MM.1S (cell line): ENCODE measurements at regions not wholly inside any gene's neighbourhood (a gene's known extent, or its start where the extent isn't known, plus 50 kb on each side); places are given as distances from the start of the nearest gene placed in this dataset.
A peak's percentile ranks its signal among the peaks of the same experiment; 100 is the strongest.

Experiments used
- DNase-seq: peaks from one replicate; pipeline ENCODE4 v3.0.0-alpha.2; 2015
- H2AFZ ChIP-seq: fragments of 300-600 bp; sonication (generic); 2 replicates; pipeline ENCODE4 v1.6.0; 2016; ENCODE audit warnings: antibody characterized with exemption, low read length
- H3F3A ChIP-seq: fragments of 300-600 bp; sonication (generic); 2 replicates; pipeline ENCODE4 v1.6.1; 2016; ENCODE audit warnings: mild to moderate bottlenecking, antibody characterized with exemption, low read length, moderate library complexity, mixed read lengths; ENCODE audit not compliant: insufficient read depth
- H3K27ac ChIP-seq: fragments of 300-600 bp; sonication (generic); 2 replicates; pipeline ENCODE4 v1.5.1; 2016; ENCODE audit warnings: mild to moderate bottlenecking, low read length
- H3K27me3 ChIP-seq: fragments of 300-600 bp; sonication (generic); replicated peaks from 2 replicates; pipeline ENCODE4 v1.6.0; 2016; ENCODE audit warnings: low read length; ENCODE audit not compliant: insufficient read depth
- H3K36me3 ChIP-seq: fragments of 300-600 bp; sonication (generic); replicated peaks from 2 replicates; pipeline ENCODE4 v1.6.1; 2016; ENCODE audit warnings: mild to moderate bottlenecking, low read length, mixed read lengths; ENCODE audit not compliant: insufficient read depth
- H3K4me1 ChIP-seq: fragments of 300-600 bp; sonication (generic); 2 replicates; pipeline ENCODE4 v1.6.1; 2016; ENCODE audit warnings: low read length, mixed read lengths
- H3K4me2 ChIP-seq: fragments of 300-600 bp; sonication (generic); 2 replicates; pipeline ENCODE4 v1.6.0; 2016; ENCODE audit warnings: low read depth, low read length
- H3K4me3 ChIP-seq: fragments of 300-600 bp; sonication (generic); 2 replicates; pipeline ENCODE4 v1.5.1; 2016; ENCODE audit warnings: low read length, mixed read lengths
- H3K79me2 ChIP-seq: fragments of 300-600 bp; sonication (generic); 2 replicates; pipeline ENCODE4 v1.6.1; 2016; ENCODE audit warnings: mixed run types, low read length, mixed read lengths
- H3K9ac ChIP-seq: fragments of 300-600 bp; sonication (generic); 2 replicates; pipeline ENCODE4 v1.6.1; 2016; ENCODE audit warnings: low read length, mixed read lengths
- H3K9me2 ChIP-seq: fragments of 300-600 bp; sonication (generic); replicated peaks from 2 replicates; pipeline ENCODE4 v1.6.1; 2016; ENCODE audit warnings: mild to moderate bottlenecking, low read length, mixed read lengths; ENCODE audit not compliant: insufficient read depth
- H3K9me3 ChIP-seq: fragments of 300-600 bp; sonication (generic); replicated peaks from 2 replicates; pipeline ENCODE4 v1.6.1; 2016; ENCODE audit warnings: mild to moderate bottlenecking, low read length, mixed read lengths; ENCODE audit not compliant: insufficient read depth
- H4K20me1 ChIP-seq: fragments of 300-600 bp; sonication (generic); 2 replicates; pipeline ENCODE4 v1.6.1; 2016; ENCODE audit warnings: mild to moderate bottlenecking, low read length, moderate library complexity, mixed read lengths; ENCODE audit not compliant: insufficient read depth
- EZH2 ChIP-seq: fragments of 300-600 bp; sonication (generic); optimal IDR thresholded peaks from 2 replicates; pipeline ENCODE3; 2017; ENCODE audit warnings: low read depth, mild to moderate bottlenecking, antibody characterized with exemption, low read length, mixed read lengths
- EZH2phosphoT487 ChIP-seq: fragments of 300-600 bp; sonication (generic); IDR thresholded peaks from 2 replicates; pipeline ENCODE4 v1.6.1; 2018; ENCODE audit warnings: antibody characterized with exemption, low read length
- TF ChIP-seq, protein P1 (sequence below): fragments of 300-600 bp; sonication (generic); IDR thresholded peaks from 2 replicates; pipeline ENCODE4 v1.5.1; 2016; ENCODE audit warnings: antibody characterized with exemption, low read length, mixed read lengths

DNA sequence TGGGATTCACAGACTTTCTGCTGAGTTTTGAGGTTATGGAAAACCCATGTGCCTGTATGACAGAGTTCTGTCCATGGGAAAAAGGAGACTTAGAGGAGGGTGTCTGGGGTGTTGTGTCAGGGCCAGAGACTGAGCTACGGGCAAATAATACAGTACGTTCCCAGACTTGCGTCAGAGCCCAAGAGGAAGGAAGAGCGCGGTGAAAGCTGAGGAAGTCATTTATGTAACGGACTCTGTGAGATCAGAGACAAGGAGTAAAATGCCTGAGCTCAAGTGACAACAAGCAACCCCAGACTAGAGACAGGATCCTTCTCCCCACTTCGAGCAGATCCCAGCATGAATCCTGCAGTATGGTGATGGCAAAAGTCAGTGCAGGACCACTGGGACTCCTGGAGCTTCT is 368.6 kb upstream of the MCTP2 start:
- Histone ChIP-seq H2AFZ (no peak overlapping the region), H3F3A (no peaks in the 10 kb centered on the region), H3K4me3 (no peak overlapping the region), H3K9me3 (no peaks in the 10 kb centered on the region), H3K9me2 (no peaks in the 10 kb centered on the region), H3K9ac (no peak overlapping the region), H3K4me1 (no peaks in the 10 kb centered on the region), H3K79me2 (no peaks in the 10 kb centered on the region), H3K27me3 (no peaks in the 10 kb centered on the region), H3K36me3 (no peaks in the 10 kb centered on the region), H3K27ac (no peak overlapping the region), H4K20me1 (no peaks in the 10 kb centered on the region), H3K4me2 (no peak overlapping the region)
- no peak for DNase-seq
- TF ChIP-seq EZH2 (no peak), EZH2phosphoT487 (no peak)
- TF ChIP-seq, protein P1, sequence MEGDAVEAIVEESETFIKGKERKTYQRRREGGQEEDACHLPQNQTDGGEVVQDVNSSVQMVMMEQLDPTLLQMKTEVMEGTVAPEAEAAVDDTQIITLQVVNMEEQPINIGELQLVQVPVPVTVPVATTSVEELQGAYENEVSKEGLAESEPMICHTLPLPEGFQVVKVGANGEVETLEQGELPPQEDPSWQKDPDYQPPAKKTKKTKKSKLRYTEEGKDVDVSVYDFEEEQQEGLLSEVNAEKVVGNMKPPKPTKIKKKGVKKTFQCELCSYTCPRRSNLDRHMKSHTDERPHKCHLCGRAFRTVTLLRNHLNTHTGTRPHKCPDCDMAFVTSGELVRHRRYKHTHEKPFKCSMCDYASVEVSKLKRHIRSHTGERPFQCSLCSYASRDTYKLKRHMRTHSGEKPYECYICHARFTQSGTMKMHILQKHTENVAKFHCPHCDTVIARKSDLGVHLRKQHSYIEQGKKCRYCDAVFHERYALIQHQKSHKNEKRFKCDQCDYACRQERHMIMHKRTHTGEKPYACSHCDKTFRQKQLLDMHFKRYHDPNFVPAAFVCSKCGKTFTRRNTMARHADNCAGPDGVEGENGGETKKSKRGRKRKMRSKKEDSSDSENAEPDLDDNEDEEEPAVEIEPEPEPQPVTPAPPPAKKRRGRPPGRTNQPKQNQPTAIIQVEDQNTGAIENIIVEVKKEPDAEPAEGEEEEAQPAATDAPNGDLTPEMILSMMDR: no peak

DNA sequence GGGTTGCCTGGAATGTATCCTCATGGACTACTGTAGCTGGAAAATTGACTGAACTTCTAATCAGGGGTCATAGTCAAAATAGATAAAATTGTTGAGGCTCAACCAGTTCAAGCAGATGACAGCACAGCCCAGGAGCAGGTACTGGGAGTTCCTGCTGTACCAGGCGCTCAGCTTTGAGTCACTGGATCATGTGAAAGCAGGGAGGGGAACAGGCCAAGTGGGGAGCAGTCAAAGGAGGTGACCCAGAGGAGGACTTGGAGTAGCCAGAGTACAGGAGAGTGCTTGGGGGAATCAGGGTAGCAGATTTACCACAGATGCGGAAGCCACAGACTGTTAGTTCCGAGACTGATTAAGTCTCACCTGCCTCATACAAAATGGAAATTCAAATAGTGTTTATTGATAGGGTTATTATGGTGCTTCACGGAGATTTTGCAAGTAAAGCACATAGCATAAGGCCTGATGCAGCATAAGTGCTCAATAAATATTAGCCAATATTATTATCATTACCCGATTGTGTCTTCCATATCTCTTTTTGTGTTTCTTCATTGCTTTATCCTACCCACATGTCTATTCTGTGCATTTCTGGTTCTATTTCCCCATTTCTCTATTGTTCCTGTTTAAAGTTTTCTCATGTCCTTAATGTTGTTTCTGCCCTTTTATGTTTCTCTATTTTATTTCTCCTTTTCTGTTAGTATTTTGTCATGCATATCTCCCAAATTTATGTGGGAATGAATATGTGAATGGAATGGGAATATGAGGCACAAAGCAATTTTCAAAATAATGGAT is 369.2 kb upstream of the MCTP2 start:
- H3K27ac ChIP-seq: no peak overlapping the region
- H3K36me3 ChIP-seq: no peaks in the 10 kb centered on the region
- H3K9me2 ChIP-seq: no peaks in the 10 kb centered on the region
- TF ChIP-seq EZH2phosphoT487: no peak
- TF ChIP-seq EZH2: no peak
- TF ChIP-seq, protein P1: no peak
- H3K4me2 ChIP-seq: no peak overlapping the region
- H2AFZ ChIP-seq: no peak overlapping the region
- no peak for DNase-seq
- no peaks in the 10 kb centered on the region for H4K20me1 ChIP-seq
- H3K9ac ChIP-seq: no peak overlapping the region
- no peaks in the 10 kb centered on the region for H3K4me1 ChIP-seq
- no peaks in the 10 kb centered on the region for H3K79me2 ChIP-seq
- no peaks in the 10 kb centered on the region for H3K9me3 ChIP-seq
- no peaks in the 10 kb centered on the region for H3K27me3 ChIP-seq
- no peaks in the 10 kb centered on the region for H3F3A ChIP-seq
- no peak overlapping the region for H3K4me3 ChIP-seq

DNA sequence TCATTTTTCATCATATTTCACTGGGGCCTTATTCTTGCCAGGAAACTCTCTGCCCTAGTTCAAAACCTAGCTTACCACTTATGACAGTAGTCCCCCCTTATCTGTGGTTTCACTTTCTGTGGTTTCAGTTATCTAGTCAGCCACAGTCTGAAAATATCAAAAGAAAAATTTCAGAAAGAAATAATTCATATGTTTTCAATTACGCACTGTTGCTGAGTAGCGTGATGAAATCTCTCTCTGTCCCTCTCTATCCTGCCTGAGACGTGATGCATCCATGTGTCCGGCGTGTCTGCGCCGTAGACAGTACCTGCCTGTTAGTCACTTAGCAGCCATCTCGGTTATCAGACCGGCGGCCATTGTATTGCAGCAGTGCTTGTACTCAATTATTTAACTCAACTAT is 369.9 kb upstream of the MCTP2 start:
- Histone ChIP-seq H3K9me2 (no peaks in the 10 kb centered on the region), H3K4me2 (no peak overlapping the region), H3F3A (no peaks in the 10 kb centered on the region), H3K27ac (no peak overlapping the region), H3K9me3 (no peaks in the 10 kb centered on the region), H4K20me1 (no peaks in the 10 kb centered on the region), H3K36me3 (no peaks in the 10 kb centered on the region), H2AFZ (no peak overlapping the region), H3K9ac (no peak overlapping the region), H3K4me3 (no peak overlapping the region), H3K27me3 (no peaks in the 10 kb centered on the region), H3K79me2 (no peaks in the 10 kb centered on the region), H3K4me1 (no peaks in the 10 kb centered on the region)
- TF ChIP-seq, protein P1: no peak
- TF ChIP-seq EZH2 (no peak), EZH2phosphoT487 (no peak)
- peak; percentile 50 for DNase-seq
